ENCODE measurements at regions not wholly inside any gene's neighbourhood (a gene's known extent, or its start where the extent isn't known, plus 50 kb on each side); places are given as distances from the start of the nearest gene placed in this dataset.

GRCh38 chr12:124706363-124706762 is 139.0 kb upstream of the NCOR2 start:
- H3K4me3 ChIP-seq (ENCODE audit: low read depth, low read length): no peak overlapping the region
- no peak for DNase-seq (ENCODE audit: low read depth)
- TF ChIP-seq, protein P1, sequence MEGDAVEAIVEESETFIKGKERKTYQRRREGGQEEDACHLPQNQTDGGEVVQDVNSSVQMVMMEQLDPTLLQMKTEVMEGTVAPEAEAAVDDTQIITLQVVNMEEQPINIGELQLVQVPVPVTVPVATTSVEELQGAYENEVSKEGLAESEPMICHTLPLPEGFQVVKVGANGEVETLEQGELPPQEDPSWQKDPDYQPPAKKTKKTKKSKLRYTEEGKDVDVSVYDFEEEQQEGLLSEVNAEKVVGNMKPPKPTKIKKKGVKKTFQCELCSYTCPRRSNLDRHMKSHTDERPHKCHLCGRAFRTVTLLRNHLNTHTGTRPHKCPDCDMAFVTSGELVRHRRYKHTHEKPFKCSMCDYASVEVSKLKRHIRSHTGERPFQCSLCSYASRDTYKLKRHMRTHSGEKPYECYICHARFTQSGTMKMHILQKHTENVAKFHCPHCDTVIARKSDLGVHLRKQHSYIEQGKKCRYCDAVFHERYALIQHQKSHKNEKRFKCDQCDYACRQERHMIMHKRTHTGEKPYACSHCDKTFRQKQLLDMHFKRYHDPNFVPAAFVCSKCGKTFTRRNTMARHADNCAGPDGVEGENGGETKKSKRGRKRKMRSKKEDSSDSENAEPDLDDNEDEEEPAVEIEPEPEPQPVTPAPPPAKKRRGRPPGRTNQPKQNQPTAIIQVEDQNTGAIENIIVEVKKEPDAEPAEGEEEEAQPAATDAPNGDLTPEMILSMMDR (IDR thresholded peaks at IDR 0.05; ENCODE audit: insufficient read depth, low read length): no peak

GRCh38 chr12:124705545-124706138 is 138.2 kb upstream of the NCOR2 start:
- no peak overlapping the region for H3K4me3 ChIP-seq (ENCODE audit: low read depth, low read length)
- DNase-seq (ENCODE audit: low read depth): no peak
- TF ChIP-seq, protein P1 (IDR thresholded peaks at IDR 0.05; ENCODE audit: insufficient read depth, low read length): no peak

DNA sequence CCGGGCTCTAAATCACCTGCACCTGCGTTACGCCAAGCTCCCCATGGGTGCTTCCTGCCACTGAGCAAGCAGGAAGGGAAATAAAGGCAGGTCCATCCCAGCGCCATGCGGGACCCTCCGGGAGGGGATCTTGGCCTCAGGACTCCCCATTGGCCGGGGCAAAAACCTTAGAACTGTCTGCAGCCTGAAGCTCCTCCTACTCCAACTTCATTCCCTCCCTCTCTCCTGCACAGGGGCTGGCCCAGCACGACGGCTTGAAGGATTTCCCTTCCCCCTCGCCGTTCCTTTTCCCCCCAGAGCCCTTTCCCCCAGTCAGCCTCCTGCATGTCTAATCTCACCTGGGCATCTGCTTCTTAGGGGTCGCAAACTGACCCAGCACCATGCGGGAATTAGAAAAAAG is 137.2 kb upstream of the NCOR2 start:
- TF ChIP-seq, protein P1 (IDR thresholded peaks at IDR 0.05; ENCODE audit: insufficient read depth, low read length): no peak
- DNase-seq (ENCODE audit: low read depth): no peak
- H3K4me3 ChIP-seq (ENCODE audit: low read depth, low read length): no peak overlapping the region

DNA sequence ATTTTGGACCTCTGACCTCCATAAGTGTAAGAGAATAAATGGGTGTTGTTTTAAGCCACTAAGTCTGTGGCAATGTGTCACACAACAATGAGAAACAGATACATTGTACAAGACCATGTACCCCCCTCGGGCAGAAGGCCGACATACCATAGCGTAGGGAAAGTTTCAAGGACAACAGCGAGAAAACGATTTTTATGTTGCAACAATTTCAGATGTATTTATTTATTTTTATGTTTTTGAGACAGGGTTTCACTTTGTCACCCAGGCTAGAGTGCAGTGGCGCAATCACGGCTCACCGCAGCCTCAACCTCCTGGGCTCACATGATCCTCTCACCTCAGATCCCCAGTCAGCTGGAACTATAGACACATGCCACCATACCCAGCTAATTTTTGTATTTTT is 136.4 kb upstream of the NCOR2 start:
- TF ChIP-seq, protein P1 (IDR thresholded peaks at IDR 0.05; ENCODE audit: insufficient read depth, low read length): no peak
- no peak overlapping the region for H3K4me3 ChIP-seq (ENCODE audit: low read depth, low read length)
- no peak for DNase-seq (ENCODE audit: low read depth)

DNA sequence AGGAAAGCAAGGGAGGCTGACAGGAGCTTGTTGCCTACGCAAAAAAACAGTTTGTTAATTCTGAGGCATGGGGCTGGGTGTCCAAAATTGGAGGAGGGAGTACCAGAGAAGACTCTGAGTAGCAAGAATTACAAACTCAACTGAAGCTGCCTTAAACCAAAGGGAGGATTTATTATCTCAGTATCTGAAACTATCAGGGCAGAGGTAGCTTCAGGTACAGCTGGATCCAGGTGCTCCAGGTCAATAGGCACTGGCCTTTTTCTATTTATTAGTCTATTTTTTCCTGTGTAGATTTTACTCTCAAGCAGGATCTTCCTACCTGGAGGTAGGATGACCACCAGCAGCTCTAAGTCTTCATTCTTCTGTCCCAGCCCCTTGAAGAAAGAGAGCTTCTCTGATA is 135.3 kb upstream of the NCOR2 start:
- no peak overlapping the region for H3K4me3 ChIP-seq (ENCODE audit: low read depth, low read length)
- TF ChIP-seq, protein P1 (IDR thresholded peaks at IDR 0.05; ENCODE audit: insufficient read depth, low read length): no peak
- no peak for DNase-seq (ENCODE audit: low read depth)

DNA sequence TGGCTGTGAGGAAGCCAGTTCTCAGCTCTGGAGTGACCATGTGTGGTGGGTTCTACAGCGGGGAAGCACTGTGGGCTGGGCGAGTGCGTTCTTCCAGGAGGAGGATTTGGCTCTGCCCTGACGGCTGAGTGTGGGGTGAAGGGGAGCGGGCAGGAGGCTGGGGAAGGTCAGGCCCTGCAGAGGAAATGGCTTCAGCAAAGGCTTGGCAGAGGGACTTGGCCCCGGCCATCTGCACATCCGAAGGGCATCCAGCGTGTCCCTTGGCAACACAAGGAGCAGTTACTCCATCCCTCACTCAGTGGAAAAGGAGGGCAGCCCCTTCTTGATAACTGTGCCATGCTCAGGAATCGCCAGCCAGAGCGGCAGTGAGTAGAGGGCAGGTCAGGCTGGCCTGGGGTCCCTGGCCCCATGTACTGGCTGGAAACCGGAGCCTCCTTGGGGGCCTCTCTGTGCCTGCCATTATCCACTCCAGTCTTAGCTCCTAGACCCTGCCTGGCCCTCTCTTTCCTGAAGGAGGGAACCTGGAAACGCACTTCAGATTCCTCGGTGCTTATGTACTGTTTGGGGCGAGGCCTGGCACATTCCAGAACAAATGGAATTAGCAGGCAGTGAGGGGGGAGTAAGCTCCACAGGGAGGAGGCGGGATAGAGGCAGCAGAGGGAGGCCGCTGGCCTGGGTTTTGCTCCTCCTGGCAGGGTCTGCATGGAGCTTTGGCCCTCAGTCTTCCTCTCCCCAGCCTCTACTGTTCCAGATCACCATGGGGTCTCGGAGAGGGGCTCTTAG is 133.6 kb upstream of the NCOR2 start:
- no peak overlapping the region for H3K4me3 ChIP-seq (ENCODE audit: low read depth, low read length)
- peak; percentile 87 for DNase-seq (ENCODE audit: low read depth)
- TF ChIP-seq, protein P1 (IDR thresholded peaks at IDR 0.05; ENCODE audit: insufficient read depth, low read length): no peak

Data from fibroblast of the aortic adventitia (primary cell).